GM18951 (cell line): ENCODE measurements at regions not wholly inside any gene's neighbourhood (a gene's known extent, or its start where the extent isn't known, plus 50 kb on each side); places are given as distances from the start of the nearest gene placed in this dataset.
"Not testable (repeated sequence)": the region's sequence is repeated elsewhere in the genome, so short reads cannot be mapped to it uniquely, and the experiment has no call there.

ENCODE experiments used
- POLR2A ChIP-seq: IDR thresholded peaks from 4 replicates; pipeline ENCODE4 v1.6.1; 2011; ENCODE audit warnings: mild to moderate bottlenecking; ENCODE audit not compliant: insufficient read length, insufficient read depth; ENCODE audit errors: extremely low read depth
- in situ Hi-C: fragments of 300-500 bp; cut with MboI; formaldehyde crosslinking; loops from one replicate; pipeline ENCODE4 v1.12.0; 2022; ENCODE audit warnings: low sequenced_read_pairs, mixed read lengths, inconsistent platforms; ENCODE audit not compliant: unreplicated experiment

- TF ChIP-seq POLR2A = no peak
- in situ Hi-C loops = loop anchor here (10.0 kb wide), 1 partner anchor 305 kb away; no protein-coding TSS in a partner anchor
Measured at GRCh38 chr12:46660276-46660675, 165.5 kb downstream of the SLC38A4 start.

GRCh38 chr12:46659824-46660223 is 166.0 kb downstream of the SLC38A4 start:
- in situ Hi-C loops = loop anchor here (10.0 kb wide), 1 partner anchor 305 kb away; no protein-coding TSS in a partner anchor
- TF ChIP-seq POLR2A = no peak

DNA sequence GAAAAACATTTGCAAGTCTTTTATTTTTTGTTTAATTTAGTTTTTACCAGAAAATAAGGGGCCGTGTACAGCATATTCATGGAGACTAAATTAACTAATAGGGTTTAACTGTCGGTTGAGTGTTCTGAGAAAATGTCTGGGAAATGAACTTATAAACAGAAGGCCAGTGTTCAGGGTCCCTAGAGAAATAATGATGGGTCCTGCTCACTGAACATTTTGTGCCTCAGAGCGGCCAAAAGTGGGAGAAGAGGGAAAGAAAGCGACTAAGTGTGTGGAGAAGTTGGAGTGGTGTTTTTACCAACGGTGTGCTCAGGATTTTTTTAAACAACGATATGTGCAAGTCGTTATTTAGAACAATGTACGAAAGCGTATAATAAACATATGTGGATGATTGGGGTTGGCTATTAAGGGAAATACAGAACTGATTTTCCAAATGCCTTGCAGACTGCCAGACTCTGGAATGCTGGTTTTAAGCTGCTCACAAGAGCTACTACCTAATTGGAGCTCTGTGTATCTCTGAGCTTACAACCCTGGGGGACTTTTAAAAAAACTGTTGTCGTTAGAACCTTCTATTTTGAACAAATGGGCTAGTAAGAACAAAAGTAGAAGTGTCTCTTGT is 166.7 kb downstream of the SLC38A4 start:
- in situ Hi-C loops = no loop called here
- TF ChIP-seq POLR2A = no peak

DNA sequence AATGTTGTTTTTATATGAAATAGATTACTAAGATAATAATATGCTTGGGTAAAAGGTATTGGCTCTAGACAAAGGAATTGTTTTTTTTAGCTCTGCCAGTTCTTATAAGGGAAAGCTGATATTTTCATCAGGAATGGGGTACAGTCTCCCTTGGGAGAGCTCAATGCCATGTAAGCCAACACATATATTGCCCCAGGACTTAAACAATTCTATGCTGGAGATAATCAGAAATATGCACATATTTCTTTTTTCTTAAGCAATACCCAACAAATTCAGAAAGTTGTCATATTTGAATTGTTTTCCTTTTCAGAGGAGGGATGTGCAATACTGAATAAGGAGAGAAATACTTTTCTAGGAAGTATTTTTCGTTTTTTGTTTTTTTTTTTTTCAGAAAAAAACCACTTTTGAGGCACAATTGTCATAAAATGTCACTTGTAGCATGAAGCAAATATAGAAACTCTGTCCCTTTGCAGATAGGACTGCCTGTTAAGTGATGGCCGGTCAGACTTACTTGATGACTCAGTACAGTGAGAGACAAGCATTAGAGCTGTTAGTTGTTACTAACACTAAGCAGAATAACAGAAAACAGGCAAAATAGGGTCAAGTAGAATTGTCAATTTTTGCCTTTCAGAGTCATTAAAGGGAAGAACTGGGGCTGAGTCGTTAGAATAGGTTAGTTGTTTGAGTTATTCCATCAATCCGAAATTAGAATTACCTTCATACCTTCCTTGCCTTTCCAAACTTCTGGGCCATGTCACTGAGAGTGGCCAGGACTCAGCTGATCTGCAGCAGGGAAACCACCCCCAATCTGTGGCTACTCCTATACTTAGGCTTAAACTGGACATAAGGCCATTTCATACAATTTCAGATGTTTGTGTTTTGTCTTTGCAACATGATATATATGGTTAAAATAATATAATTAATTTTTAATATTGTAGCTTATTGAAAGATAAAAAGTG is 168.1 kb downstream of the SLC38A4 start:
- in situ Hi-C loops = no loop called here
- no peak for TF ChIP-seq POLR2A

GRCh38 chr12:46655984-46656383 is 169.8 kb downstream of the SLC38A4 start:
- in situ Hi-C loops = not testable (repeated sequence)

GRCh38 chr12:46653311-46653710 is 172.5 kb downstream of the SLC38A4 start:
- in situ Hi-C loops = no loop called here
- TF ChIP-seq POLR2A = no peak

GRCh38 chr12:46652692-46653091 is 173.1 kb downstream of the SLC38A4 start:
- no peak for TF ChIP-seq POLR2A
- in situ Hi-C loops = no loop called here

DNA sequence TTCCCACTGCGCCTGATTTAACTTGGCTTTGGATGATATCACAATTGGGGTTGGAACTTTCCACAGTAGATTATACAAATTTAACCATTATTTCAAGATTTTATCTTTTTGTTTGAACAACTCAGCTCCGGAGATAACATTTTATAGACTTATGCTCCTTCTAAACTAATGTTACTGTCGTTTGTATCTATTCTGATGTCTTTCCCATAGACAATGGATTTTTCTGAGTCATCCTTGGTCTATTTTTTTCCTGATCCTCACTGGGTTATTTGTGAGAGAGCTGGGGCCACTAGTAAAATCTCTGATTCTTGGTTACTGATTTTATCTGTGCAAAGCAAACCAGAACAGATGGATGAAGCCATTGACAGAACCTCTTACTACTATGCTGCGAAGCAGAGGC is 175.1 kb downstream of the SLC38A4 start:
- no peak for TF ChIP-seq POLR2A
- in situ Hi-C loops = no loop called here

- in situ Hi-C loops = no loop called here
Measured at GRCh38 chr12:46649433-46649832, 176.4 kb downstream of the SLC38A4 start.

DNA sequence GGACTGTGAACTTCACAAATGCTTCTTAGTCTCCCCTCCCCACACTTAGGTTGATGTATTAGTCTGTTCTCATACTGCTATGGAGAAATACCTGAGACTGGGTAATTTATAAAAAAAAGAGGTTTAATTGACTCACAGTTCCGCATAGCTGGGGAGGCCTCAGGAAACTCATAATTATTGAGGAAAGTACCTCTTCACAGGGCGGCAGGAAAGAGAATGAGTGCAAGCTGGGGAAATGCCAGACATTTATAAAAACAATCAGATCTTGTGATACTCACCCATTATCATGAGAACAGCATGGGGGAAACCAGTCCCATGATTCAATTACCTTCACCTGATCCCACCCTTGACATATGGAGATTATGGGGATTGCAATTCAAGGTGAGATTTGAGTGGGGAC is 178.8 kb downstream of the SLC38A4 start:
- in situ Hi-C loops = no loop called here
- TF ChIP-seq POLR2A = no peak

More at GRCh38 chr12:46649433-46649832, 176.4 kb downstream of the SLC38A4 start:
- no peak for TF ChIP-seq POLR2A

- in situ Hi-C loops = not testable (repeated sequence)
Measured at GRCh38 chr12:46641649-46642048, 184.1 kb downstream of the SLC38A4 start.

- no peak for TF ChIP-seq POLR2A
- in situ Hi-C loops = no loop called here
Measured at GRCh38 chr12:46635818-46636217, 190.0 kb downstream of the SLC38A4 start.

DNA sequence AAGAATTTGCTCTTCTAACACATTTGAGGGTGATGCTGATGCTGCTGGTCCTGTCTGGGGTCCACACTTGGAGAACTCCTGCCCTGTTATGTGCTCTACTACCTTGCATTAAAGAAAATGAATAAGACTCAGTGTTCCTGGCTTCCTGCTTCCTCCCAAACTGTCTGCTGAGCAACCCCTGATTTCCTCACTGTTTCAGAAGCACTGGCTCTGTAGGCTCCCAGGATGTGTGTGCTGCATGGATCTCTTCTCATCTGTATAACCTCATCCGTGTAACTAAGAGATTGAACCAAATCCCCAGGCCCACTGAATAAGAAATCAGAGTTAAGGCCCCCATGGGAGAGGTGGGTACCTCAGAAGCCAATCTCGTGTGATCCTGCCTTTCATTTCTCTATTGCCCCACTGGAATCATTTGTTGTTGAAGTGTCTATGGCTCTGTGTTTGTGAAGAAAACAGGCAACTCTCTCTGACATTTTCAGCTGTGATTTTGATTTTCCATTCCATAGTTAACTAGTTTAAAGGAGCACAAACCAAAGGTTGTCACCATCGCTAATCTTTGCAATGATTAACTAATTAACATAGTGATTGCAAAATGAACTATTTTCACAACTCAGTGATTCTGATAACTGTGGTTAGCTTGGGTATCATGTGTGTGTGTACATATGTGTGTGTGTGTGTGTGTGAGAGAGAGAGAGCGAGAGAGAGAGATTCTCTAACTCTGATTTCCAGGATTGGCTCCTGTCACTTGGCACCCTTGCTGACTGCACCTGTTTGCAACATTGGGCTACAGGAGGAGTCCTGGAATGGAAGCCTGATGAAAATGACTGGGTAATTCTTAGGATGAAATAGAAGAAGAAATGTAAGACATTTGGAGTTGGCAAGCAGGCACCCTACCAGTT is 196.2 kb downstream of the SLC38A4 start:
- in situ Hi-C loops = no loop called here
- TF ChIP-seq POLR2A = no peak

DNA sequence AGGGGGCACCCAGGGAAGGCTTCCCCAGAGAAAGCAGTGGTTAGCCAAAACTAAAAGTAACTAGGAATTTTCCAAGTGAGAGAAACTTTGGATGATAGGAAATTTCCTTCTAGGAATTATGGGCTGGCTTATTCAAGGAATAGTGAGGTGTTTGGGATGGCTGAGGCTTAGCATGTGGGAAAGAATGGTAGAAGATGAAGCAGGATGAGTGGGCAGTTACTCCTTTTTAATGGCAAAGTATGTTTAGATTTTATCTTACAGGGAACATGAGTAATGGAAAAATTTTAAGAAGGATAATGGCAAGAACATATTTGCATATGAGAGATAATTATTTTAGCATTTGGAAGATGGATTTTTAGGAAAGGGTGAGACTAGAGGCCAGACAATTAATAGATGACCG is 197.6 kb downstream of the SLC38A4 start:
- in situ Hi-C loops = no loop called here
- TF ChIP-seq POLR2A = no peak
